Ureter (tissue), 1 donor: ENCODE measurements at regions not wholly inside any gene's neighbourhood (a gene's known extent, or its start where the extent isn't known, plus 50 kb on each side); places are given as distances from the start of the nearest gene placed in this dataset.
"Not testable (repeated sequence)": the region's sequence is repeated elsewhere in the genome, so short reads cannot be mapped to it uniquely, and the experiment has no call there.

Experiments
- DNase-seq: peaks from one replicate; pipeline ENCODE4 v3.0.0-alpha.2; 2020; ENCODE audit warnings: low spot score
- donor health status: DM: yes; HTN: yes; CAD: no.

GRCh38 chr4:158122501-158122900 lies 50.3 kb downstream of the GASK1B start:
- DNase-seq = no peak

DNA sequence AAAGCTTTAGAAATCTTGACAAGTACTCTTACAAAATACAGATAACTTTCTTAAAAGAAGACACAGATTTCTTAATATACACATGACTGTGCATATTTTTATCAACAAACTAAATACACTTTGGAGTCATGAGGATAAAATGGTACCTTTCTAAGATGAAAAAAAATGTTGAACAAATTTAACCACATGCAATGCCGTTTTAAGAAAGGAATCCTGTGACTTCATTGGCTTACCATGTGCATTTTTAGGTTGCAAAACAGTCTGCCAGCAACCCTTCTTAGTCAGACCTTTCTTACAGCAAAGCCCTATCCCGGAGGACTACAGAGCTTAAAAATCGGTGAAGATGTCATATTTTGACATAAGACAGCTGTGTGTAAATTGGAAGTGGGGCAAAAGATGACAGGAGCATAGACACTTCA lies 51.7 kb downstream of the GASK1B start:
- no peak for DNase-seq

GRCh38 chr4:158120645-158121151 lies 52.1 kb downstream of the GASK1B start:
- not testable (repeated sequence) for DNase-seq

GRCh38 chr4:158112611-158113010 lies 60.2 kb downstream of the GASK1B start:
- DNase-seq = no peak

DNA sequence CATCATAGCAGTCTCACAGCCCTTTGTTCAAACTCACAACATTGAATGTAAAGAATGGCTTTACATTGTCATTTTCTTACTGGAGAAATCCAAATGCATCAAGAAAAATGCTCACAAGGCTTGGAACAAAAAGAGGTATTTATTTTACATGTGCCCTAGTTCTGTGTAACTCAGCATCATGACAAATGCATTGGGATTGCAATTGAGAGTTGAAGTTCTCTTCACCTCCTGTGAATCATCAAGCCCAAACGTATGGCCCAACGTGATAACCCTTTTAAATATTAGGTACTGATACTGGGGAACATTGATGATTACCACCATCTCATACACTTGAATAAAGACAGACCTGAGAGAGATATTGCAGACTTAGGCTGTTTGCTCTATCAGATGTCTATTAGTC lies 61.6 kb downstream of the GASK1B start:
- DNase-seq = no peak

DNA sequence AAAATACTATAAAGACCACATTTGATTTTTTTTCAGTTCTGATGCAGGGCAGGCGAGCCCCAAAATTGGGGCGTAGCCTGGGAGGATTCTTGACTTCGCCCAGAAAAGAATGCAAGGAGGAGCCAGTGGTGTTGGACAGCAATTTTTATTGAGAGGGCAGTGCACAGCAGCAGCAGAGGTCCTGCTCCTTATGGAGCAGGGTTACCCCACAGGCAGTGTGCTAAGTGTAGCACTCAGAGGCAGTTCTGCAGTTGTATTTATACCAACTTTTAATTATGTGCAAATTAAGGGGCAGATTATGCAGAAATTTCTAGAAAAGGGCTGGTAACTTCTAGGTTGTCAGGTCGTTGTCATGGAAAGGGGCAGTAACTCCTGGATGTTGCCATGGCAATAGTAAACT lies 69.9 kb downstream of the GASK1B start:
- no peak for DNase-seq

- no peak for DNase-seq
These were observed 73.1 kb downstream of the GASK1B start for GRCh38 chr4:158099686-158100085.

- DNase-seq = no peak
These were observed 74.0 kb downstream of the GASK1B start for GRCh38 chr4:158098802-158099201.

GRCh38 chr4:158094413-158095134 lies 78.3 kb downstream of the GASK1B start:
- peak; percentile 69 for DNase-seq

DNA sequence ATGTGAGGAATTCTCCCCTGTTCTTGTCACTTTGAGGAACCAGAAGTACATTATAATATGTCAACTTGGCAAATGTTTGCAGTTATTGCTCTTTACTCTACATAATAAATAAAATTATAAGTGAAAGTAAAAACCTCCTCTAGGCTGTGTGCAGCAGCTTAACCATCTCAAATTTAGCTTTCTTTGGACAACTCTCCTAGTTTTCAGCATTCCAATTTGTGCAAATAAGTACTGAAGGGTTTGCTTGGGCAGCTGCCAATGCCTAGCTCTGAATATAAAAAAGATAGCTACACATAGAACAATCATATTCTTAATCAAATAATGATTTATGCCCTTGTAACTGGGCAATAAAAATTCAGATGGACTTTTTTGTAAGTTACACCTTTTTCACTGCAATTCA lies 82.5 kb downstream of the GASK1B start:
- DNase-seq = no peak

- DNase-seq = not testable (repeated sequence)
These were observed 82.9 kb downstream of the GASK1B start for GRCh38 chr4:158089897-158090296.

- no peak for DNase-seq
These were observed 92.5 kb downstream of the GASK1B start for GRCh38 chr4:158080354-158080753.

DNA sequence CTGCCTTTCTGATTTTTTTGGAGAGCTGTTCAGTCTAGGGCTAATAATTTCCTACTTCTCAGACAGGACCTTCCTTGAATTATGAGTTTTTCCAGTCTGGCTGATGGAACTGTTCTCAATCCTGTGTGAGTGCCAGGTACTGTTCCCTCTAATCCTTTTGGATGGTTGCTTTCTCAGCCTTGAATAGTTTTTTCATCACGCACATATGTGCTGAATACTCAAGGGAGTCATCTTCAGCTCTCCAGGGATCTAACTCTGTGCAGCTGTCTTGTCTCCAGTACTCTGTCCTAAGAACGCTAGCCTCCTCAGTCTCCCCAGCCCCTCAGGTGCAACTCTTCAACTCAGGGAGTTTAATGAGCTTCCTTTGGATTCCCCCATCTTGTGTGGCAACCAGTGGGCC lies 93.2 kb downstream of the GASK1B start:
- no peak for DNase-seq

GRCh38 chr4:158077835-158078234 lies 95.0 kb downstream of the GASK1B start:
- no peak for DNase-seq

DNA sequence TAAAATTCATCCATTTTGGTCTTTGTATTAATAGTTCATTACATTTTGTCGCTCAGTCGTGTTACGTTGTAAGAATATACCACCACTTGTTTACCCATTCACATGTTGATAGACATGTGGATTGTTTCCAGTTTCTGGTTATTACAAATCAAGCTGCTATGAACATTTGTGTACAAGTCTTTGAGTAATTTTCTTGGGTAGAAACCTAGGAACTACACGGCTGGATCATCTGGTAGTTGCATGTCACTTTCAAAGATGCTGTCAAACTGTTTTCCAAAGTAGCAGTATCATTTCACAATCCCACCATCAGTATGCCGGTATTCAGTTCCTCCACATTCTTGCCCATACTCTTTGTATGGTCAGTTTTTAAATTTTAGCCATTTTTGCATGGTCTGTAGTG lies 98.0 kb downstream of the GASK1B start:
- DNase-seq = no peak

GRCh38 chr4:158071931-158072330 lies 100.9 kb downstream of the GASK1B start:
- DNase-seq = no peak

DNA sequence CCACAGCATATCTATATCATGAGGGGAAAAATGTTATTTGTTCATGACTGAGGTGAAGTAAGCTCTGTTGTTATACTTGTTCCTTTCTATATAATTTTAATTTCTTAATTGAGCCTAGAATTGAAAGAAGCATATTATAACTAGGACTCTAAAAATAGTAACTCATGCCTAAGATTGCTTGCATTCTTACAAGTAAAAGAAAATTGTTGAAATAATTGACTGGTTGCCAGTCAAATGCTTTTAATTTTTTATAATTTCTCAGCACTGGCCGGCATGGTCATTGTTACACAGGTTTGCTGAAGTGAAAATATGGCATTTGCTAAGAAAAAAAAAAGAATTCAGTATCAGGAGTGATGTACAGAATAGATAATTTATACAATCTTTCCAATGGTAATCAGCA lies 104.8 kb downstream of the GASK1B start:
- no peak for DNase-seq

- DNase-seq = no peak
These were observed 105.2 kb downstream of the GASK1B start for GRCh38 chr4:158067646-158068045.

GRCh38 chr4:158065603-158066002 lies 107.2 kb downstream of the GASK1B start:
- DNase-seq = no peak

GRCh38 chr4:158065176-158065575 lies 107.6 kb downstream of the GASK1B start:
- no peak for DNase-seq

- DNase-seq = no peak
These were observed 116.1 kb downstream of the GASK1B start for GRCh38 chr4:158056689-158057245.

- no peak for DNase-seq
These were observed 117.2 kb downstream of the GASK1B start for GRCh38 chr4:158055668-158056067.

DNA sequence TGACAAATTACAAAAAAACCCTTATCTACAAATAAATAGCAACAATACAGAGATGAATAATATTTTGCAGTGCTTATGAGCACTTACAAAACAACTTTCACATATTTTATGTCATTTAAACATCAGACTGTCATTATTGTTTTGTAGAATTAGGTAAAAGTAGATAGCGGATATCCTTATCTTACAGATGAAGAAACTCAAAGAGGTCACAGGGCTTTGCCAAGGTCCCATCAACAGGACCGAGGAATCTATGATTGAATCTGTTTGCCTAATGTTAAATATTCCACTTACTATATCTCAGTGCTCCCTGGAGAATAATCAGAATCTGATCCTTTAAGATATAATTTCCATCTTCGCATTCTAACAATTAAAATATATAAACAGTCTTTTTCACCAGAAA lies 119.0 kb downstream of the GASK1B start:
- DNase-seq = no peak

- DNase-seq = no peak
These were observed 119.7 kb downstream of the GASK1B start for GRCh38 chr4:158053086-158053485.
